Hepatocyte (in vitro differentiated cells): ENCODE measurements at regions not wholly inside any gene's neighbourhood (a gene's known extent, or its start where the extent isn't known, plus 50 kb on each side); places are given as distances from the start of the nearest gene placed in this dataset.

Source experiments
- DNase-seq: peaks from one replicate; pipeline ENCODE4 v3.0.0-alpha.2; 2016; ENCODE audit warnings: low spot score
- H2AFZ ChIP-seq: fragments of 200-600 bp; sonication (generic); 2 replicates; pipeline ENCODE4 v1.6.0; 2016; ENCODE audit warnings: antibody characterized with exemption, mild to moderate bottlenecking
- H3K27ac ChIP-seq: fragments of 200-600 bp; sonication (generic); 2 replicates; pipeline ENCODE4 v1.5.1; 2016; ENCODE audit warnings: mild to moderate bottlenecking
- H3K27me3 ChIP-seq: fragments of 200-600 bp; sonication (generic); 2 replicates; pipeline ENCODE4 v1.6.1; 2016
- H3K36me3 ChIP-seq: fragments of 200-600 bp; sonication (generic); replicated peaks from 2 replicates; pipeline ENCODE4 v1.5.1; 2016; ENCODE audit warnings: low read depth; ENCODE audit not compliant: insufficient read depth
- H3K4me1 ChIP-seq: fragments of 200-600 bp; sonication (generic); 2 replicates; pipeline ENCODE4 v1.5.1; 2016; ENCODE audit warnings: mild to moderate bottlenecking, moderate library complexity; ENCODE audit not compliant: insufficient read depth
- H3K4me2 ChIP-seq: fragments of 200-600 bp; sonication (generic); 2 replicates; pipeline ENCODE4 v1.6.0; 2016
- H3K4me3 ChIP-seq: fragments of 200-600 bp; sonication (generic); 2 replicates; pipeline ENCODE4 v1.5.1; 2016; ENCODE audit warnings: mild to moderate bottlenecking
- H3K79me2 ChIP-seq: fragments of 200-600 bp; sonication (generic); 2 replicates; pipeline ENCODE4 v1.6.0; 2017; ENCODE audit warnings: mild to moderate bottlenecking
- H3K9me2 ChIP-seq: fragments of 200-600 bp; sonication (generic); replicated peaks from 2 replicates; pipeline ENCODE4 v1.6.0; 2017; ENCODE audit warnings: mild to moderate bottlenecking; ENCODE audit not compliant: insufficient read depth
- H3K9me3 ChIP-seq: fragments of 200-600 bp; sonication (generic); 2 replicates; pipeline ENCODE4 v1.5.1; 2016; ENCODE audit warnings: low read depth, mild to moderate bottlenecking
- H4K20me1 ChIP-seq: fragments of 200-600 bp; sonication (generic); 2 replicates; pipeline ENCODE4 v1.6.0; 2016; ENCODE audit warnings: mild to moderate bottlenecking; ENCODE audit not compliant: insufficient read depth, poor library complexity, severe bottlenecking
- EZH2 ChIP-seq: fragments of 200-600 bp; sonication (generic); IDR thresholded peaks from 2 replicates; pipeline ENCODE4 v1.6.1; 2016; ENCODE audit warnings: antibody characterized with exemption, mild to moderate bottlenecking, borderline replicate concordance
- EZH2phosphoT487 ChIP-seq: fragments of 200-600 bp; sonication (generic); IDR thresholded peaks from one replicate; pipeline ENCODE4 v1.6.1; 2018; ENCODE audit warnings: antibody characterized with exemption, mild to moderate bottlenecking, low read depth, moderate library complexity; ENCODE audit not compliant: unreplicated experiment, severe bottlenecking
- WGBS: methylation state at CpG from one replicate; pipeline ENCODE4 v1.1.6; 2016; ENCODE audit warnings: low lambda C conversion rate; ENCODE audit errors: missing lambda C conversion rate; 5-methylcytosine and 5-hydroxymethylcytosine counted together
- TF ChIP-seq, protein P1 (sequence below): fragments of 200-600 bp; sonication (generic); IDR thresholded peaks from 2 replicates; pipeline ENCODE4 v1.5.1; 2016; ENCODE audit warnings: antibody characterized with exemption, mild to moderate bottlenecking; ENCODE audit not compliant: poor library complexity

DNA sequence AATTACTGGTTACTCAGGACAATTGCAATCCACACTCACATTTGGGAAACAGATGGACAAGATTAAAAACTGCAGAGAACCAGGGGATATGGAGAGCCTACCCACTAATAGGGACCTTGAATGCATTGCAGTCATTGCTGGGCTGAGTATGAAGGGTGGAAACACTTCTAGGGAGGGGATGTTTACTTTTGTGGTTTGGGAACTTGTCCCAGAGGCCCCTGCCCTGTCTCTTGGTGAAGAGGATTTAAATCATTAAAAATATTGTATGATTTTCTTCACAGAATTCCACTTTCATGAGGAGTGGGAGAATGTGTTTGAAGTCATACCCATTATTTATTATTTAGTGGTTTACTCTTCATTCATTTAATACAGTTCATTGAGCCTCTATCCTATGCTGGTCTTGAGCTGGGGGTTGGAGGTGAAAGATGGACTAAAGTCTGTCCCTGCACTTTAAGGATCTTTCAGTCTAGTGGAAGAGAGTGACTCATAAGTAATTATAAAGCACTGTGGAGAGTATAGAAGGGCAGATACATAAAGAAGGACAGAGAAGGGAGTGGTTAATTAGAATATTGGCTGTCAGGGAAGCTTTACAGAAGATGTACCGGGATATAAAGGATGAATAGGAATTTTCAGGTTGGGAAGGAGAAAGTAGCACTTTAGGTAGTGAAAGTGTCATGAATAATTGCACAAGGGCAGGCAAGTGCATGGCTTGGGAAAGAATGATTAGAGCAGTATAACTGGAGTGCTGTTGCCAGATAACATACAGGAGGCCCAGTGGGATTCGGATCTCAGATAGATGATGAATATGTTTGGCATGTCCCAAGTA, 313.4 kb downstream of the LPIN1 start:
- H3K9me2 ChIP-seq = no peaks in the 10 kb centered on the region
- no peak overlapping the region for H3K4me2 ChIP-seq
- H3K27ac ChIP-seq = no peak overlapping the region
- H3K4me3 ChIP-seq = no peak overlapping the region
- no peaks in the 10 kb centered on the region for H3K9me3 ChIP-seq
- H4K20me1 ChIP-seq = no peaks in the 10 kb centered on the region
- TF ChIP-seq, protein P1, sequence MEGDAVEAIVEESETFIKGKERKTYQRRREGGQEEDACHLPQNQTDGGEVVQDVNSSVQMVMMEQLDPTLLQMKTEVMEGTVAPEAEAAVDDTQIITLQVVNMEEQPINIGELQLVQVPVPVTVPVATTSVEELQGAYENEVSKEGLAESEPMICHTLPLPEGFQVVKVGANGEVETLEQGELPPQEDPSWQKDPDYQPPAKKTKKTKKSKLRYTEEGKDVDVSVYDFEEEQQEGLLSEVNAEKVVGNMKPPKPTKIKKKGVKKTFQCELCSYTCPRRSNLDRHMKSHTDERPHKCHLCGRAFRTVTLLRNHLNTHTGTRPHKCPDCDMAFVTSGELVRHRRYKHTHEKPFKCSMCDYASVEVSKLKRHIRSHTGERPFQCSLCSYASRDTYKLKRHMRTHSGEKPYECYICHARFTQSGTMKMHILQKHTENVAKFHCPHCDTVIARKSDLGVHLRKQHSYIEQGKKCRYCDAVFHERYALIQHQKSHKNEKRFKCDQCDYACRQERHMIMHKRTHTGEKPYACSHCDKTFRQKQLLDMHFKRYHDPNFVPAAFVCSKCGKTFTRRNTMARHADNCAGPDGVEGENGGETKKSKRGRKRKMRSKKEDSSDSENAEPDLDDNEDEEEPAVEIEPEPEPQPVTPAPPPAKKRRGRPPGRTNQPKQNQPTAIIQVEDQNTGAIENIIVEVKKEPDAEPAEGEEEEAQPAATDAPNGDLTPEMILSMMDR = no peak
- TF ChIP-seq EZH2 (no peak), EZH2phosphoT487 (no peak)
- H3K79me2 ChIP-seq = no peaks in the 10 kb centered on the region
- no peak for DNase-seq
- no peaks in the 10 kb centered on the region for H3K36me3 ChIP-seq
- no peak overlapping the region for H2AFZ ChIP-seq
- 70% methylated on average over 2 of the region's 2 CpGs for WGBS
- peaks cover 4% of the 10 kb centered on the region for H3K4me1 ChIP-seq
- H3K27me3 ChIP-seq = no peaks in the 10 kb centered on the region

DNA sequence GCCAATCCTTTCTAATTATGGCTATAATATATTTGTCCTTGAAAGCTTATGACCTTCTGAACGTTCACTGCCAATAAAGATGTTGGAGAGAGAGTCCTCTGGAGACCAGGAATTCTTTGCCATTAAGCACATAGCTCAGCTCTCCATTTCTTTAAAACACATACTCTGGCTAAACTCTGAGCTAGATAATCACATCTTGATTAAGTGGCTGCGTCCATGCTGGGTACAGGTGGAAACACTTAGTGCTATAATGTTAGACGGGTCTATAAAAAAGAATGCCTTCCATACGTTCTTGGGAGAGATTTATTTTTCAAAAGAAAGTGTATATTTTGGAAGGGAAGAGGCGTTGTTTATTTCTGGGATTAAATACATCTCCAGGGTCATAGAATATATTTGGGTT, 314.5 kb downstream of the LPIN1 start:
- H3K36me3 ChIP-seq = no peaks in the 10 kb centered on the region
- H3K9me3 ChIP-seq = no peaks in the 10 kb centered on the region
- no peak overlapping the region for H3K4me3 ChIP-seq
- no peaks in the 10 kb centered on the region for H3K79me2 ChIP-seq
- WGBS = 47% methylated on average over 5 of the region's 5 CpGs
- no peak overlapping the region for H3K4me2 ChIP-seq
- no peak overlapping the region for H2AFZ ChIP-seq
- no peaks in the 10 kb centered on the region for H3K27me3 ChIP-seq
- no peak for DNase-seq
- H3K27ac ChIP-seq = peak overlapping the region; percentile 52
- H3K9me2 ChIP-seq = no peaks in the 10 kb centered on the region
- peaks cover 4% of the 10 kb centered on the region for H3K4me1 ChIP-seq
- H4K20me1 ChIP-seq = no peaks in the 10 kb centered on the region
- TF ChIP-seq EZH2phosphoT487 (no peak), EZH2 (no peak)
- TF ChIP-seq, protein P1 = no peak

DNA sequence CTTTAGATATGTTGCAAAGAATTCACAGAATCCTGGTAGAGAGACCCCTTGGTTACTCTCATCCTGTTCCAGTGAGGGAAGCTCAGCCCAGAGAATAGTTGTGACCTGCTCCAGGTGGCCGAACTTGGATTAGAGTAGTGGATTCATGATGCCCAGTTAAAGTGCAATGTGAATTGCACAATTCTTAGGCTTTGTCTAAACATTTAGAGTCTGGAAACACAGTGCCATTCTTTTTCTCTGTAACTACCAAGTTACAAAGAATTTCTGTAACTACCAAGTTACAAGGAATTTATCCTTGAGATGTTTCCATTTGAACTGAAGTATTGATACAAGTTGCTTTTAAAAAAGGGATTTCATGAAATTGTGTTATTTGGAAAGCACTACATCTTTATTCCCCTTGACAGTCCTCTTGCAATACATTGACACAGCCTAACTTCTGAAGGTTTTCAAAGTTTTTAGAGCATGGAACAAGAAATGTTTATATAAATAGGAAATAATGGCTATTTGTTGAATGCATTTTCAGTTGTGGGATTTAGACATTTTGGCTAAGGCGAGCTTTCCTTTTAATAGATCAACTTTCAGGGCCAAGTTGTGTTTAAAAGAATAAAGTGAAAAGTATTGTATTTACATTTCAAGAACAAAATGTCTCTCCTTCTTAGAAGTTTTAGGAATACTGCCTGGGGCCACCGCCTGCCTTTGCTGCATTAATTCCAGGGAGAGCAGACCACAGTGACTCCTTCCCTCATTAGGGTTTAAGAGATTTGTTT, 315.0 kb downstream of the LPIN1 start:
- no peaks in the 10 kb centered on the region for H3K9me2 ChIP-seq
- H4K20me1 ChIP-seq = no peaks in the 10 kb centered on the region
- H3K9me3 ChIP-seq = no peaks in the 10 kb centered on the region
- H2AFZ ChIP-seq = no peak overlapping the region
- H3K27me3 ChIP-seq = no peaks in the 10 kb centered on the region
- 62% methylated on average over 3 of the region's 3 CpGs for WGBS
- H3K27ac ChIP-seq = peak overlapping the region; percentile 45
- H3K36me3 ChIP-seq = no peaks in the 10 kb centered on the region
- TF ChIP-seq EZH2 (no peak), EZH2phosphoT487 (no peak)
- TF ChIP-seq, protein P1 = no peak
- no peaks in the 10 kb centered on the region for H3K79me2 ChIP-seq
- peak; percentile 53 for DNase-seq
- peaks cover 4% of the 10 kb centered on the region for H3K4me1 ChIP-seq
- H3K4me3 ChIP-seq = no peak overlapping the region
- H3K4me2 ChIP-seq = no peak overlapping the region
